A673 (cell line): ENCODE measurements at regions not wholly inside any gene's neighbourhood (a gene's known extent, or its start where the extent isn't known, plus 50 kb on each side); places are given as distances from the start of the nearest gene placed in this dataset.

ENCODE experiments used
- BruUV-seq: library from RNA; stranded (reverse); fragments of 400-500 nt; replicated peaks from 2 replicates; lab custom pipeline; 2021; lab: Mats Ljungman, UMichigan
- CTCF ChIA-PET: fragments of 300-600 bp; sonication (Branson Sonifier 250); formaldehyde crosslinking; loops from one replicate; lab custom pipeline; 2022; ENCODE audit warnings: antibody characterized with exemption; lab: Charles Lee
- POLR2A ChIA-PET: fragments of 300-600 bp; sonication (Branson Sonifier 250); formaldehyde crosslinking; loops from one replicate; lab custom pipeline; 2022; ENCODE audit warnings: antibody characterized with exemption; ENCODE audit not compliant: low non-redundant PET; lab: Charles Lee
- DNase-seq: peaks from one replicate; pipeline ENCODE4 v3.0.0-alpha.2; 2015; ENCODE audit warnings: low spot score
- H3K27ac ChIP-seq: fragments of 200-600 bp; sonication (generic); 2 replicates; pipeline ENCODE4 v1.5.1; 2016; ENCODE audit warnings: mixed run types, low read depth, mild to moderate bottlenecking, mixed read lengths, antibody characterized with exemption, low read length; ENCODE audit not compliant: poor library complexity, severe bottlenecking
- H3K27me3 ChIP-seq: fragments of 200-600 bp; sonication (generic); replicated peaks from 2 replicates; pipeline ENCODE4 v1.6.1; 2017; ENCODE audit warnings: mixed run types, low read depth, mild to moderate bottlenecking, mixed read lengths, antibody characterized with exemption, low read length; ENCODE audit not compliant: insufficient read depth, poor library complexity
- H3K36me3 ChIP-seq: fragments of 200-600 bp; sonication (generic); 2 replicates; pipeline ENCODE4 v1.6.1; 2016; ENCODE audit warnings: mixed run types, mild to moderate bottlenecking, mixed read lengths, antibody characterized with exemption, low read length; ENCODE audit not compliant: insufficient read depth, poor library complexity, severe bottlenecking
- H3K4me1 ChIP-seq: fragments of 200-600 bp; sonication (generic); 2 replicates; pipeline ENCODE4 v1.6.1; 2017; ENCODE audit warnings: mixed run types, mild to moderate bottlenecking, mixed read lengths, antibody characterized with exemption, low read length; ENCODE audit not compliant: insufficient read depth, poor library complexity, severe bottlenecking
- H3K4me3 ChIP-seq: fragments of 200-600 bp; sonication (generic); 2 replicates; pipeline ENCODE4 v1.5.1; 2016; ENCODE audit warnings: low read depth, mixed run types, mild to moderate bottlenecking, mixed read lengths, low read length; ENCODE audit not compliant: poor library complexity, severe bottlenecking
- H3K9me3 ChIP-seq: fragments of 200-600 bp; sonication (generic); 2 replicates; pipeline ENCODE4 v1.6.1; 2016; ENCODE audit warnings: mixed run types, low read depth, mild to moderate bottlenecking, mixed read lengths, antibody characterized with exemption, low read length; ENCODE audit not compliant: poor library complexity, severe bottlenecking
- EZH2 ChIP-seq: fragments of 200-600 bp; sonication (generic); IDR thresholded peaks from 2 replicates; pipeline ENCODE4 v1.6.1; 2017; ENCODE audit warnings: borderline replicate concordance, low read depth, mild to moderate bottlenecking, mixed read lengths, antibody characterized with exemption, low read length; ENCODE audit not compliant: poor library complexity, severe bottlenecking
- intact Hi-C: fragments of 100-400 bp; cut with micrococcal nuclease; formaldehyde crosslinking; loops from one replicate; pipeline ENCODE4 v1.10.0; 2022; ENCODE audit not compliant: unreplicated experiment
- TF ChIP-seq, protein P1 (sequence below): fragments of 300-800, 200-600 bp; sonication (generic); conservative IDR thresholded peaks from 2 replicates; pipeline ENCODE4 v1.5.1; 2017; ENCODE audit warnings: low read depth, mild to moderate bottlenecking, antibody characterized with exemption, low read length, moderate library complexity, mixed read lengths

GRCh38 chr5:165622864-165623536 is 2117.6 kb downstream of the MAT2B start:
- no peaks in the 10 kb centered on the region for H3K9me3 ChIP-seq
- ChIA-PET POLR2A (no interaction called here), CTCF (no interaction called here)
- H3K36me3 ChIP-seq: no peaks in the 10 kb centered on the region
- BruUV-seq: no TSS peak
- H3K4me1 ChIP-seq: no peaks in the 10 kb centered on the region
- H3K4me3 ChIP-seq: no peak overlapping the region
- no peak overlapping the region for H3K27ac ChIP-seq
- TF ChIP-seq, protein P1, sequence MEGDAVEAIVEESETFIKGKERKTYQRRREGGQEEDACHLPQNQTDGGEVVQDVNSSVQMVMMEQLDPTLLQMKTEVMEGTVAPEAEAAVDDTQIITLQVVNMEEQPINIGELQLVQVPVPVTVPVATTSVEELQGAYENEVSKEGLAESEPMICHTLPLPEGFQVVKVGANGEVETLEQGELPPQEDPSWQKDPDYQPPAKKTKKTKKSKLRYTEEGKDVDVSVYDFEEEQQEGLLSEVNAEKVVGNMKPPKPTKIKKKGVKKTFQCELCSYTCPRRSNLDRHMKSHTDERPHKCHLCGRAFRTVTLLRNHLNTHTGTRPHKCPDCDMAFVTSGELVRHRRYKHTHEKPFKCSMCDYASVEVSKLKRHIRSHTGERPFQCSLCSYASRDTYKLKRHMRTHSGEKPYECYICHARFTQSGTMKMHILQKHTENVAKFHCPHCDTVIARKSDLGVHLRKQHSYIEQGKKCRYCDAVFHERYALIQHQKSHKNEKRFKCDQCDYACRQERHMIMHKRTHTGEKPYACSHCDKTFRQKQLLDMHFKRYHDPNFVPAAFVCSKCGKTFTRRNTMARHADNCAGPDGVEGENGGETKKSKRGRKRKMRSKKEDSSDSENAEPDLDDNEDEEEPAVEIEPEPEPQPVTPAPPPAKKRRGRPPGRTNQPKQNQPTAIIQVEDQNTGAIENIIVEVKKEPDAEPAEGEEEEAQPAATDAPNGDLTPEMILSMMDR: no peak
- TF ChIP-seq EZH2: no peak
- H3K27me3 ChIP-seq: no peaks in the 10 kb centered on the region
- no peak for DNase-seq
- intact Hi-C loops: no loop called here

GRCh38 chr5:165624166-165624946 is 2118.9 kb downstream of the MAT2B start:
- Histone ChIP-seq H3K4me1 (no peaks in the 10 kb centered on the region), H3K36me3 (no peaks in the 10 kb centered on the region), H3K9me3 (no peaks in the 10 kb centered on the region), H3K4me3 (no peak overlapping the region), H3K27ac (no peak overlapping the region), H3K27me3 (no peaks in the 10 kb centered on the region)
- ChIA-PET POLR2A (no interaction called here), CTCF (no interaction called here)
- TF ChIP-seq, protein P1: no peak
- no peak for TF ChIP-seq EZH2
- BruUV-seq: no TSS peak
- DNase-seq: no peak
- intact Hi-C loops: no loop called here

DNA sequence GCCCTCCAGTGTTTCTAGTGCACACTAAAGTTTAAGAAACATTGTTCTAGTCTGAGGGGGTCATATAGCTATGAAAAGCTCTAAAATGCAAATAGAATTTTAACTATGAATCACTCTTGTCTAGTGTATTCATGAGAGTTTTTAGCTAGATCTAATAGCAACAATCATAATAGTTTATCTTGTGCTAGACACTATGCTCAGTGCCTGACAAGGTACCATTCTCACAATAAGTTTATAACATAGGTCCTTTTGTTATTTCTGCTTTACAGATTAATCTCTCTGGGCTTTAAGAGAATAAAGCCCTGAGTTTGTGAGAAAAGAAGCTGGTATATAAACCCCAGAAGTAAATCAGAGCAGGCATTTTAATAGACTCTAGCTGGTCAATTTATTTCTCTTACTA is 2120.7 kb downstream of the MAT2B start:
- CTCF ChIA-PET: no interaction called here
- POLR2A ChIA-PET: no interaction called here
- TF ChIP-seq EZH2: no peak
- TF ChIP-seq, protein P1: no peak
- Histone ChIP-seq H3K27me3 (no peaks in the 10 kb centered on the region), H3K4me1 (no peaks in the 10 kb centered on the region), H3K9me3 (no peaks in the 10 kb centered on the region), H3K36me3 (no peaks in the 10 kb centered on the region), H3K4me3 (no peak overlapping the region), H3K27ac (no peak overlapping the region)
- BruUV-seq: no TSS peak
- no peak for DNase-seq
- intact Hi-C loops: no loop called here
